A172 (cell line): ENCODE measurements at regions not wholly inside any gene's neighbourhood (a gene's known extent, or its start where the extent isn't known, plus 50 kb on each side); places are given as distances from the start of the nearest gene placed in this dataset.
"Not testable (repeated sequence)": the region's sequence is repeated elsewhere in the genome, so short reads cannot be mapped to it uniquely, and the experiment has no call there.

Source experiments
- DNase-seq: peaks from one replicate; pipeline ENCODE4 v3.0.0-alpha.2; 2015; ENCODE audit warnings: low spot score

DNA sequence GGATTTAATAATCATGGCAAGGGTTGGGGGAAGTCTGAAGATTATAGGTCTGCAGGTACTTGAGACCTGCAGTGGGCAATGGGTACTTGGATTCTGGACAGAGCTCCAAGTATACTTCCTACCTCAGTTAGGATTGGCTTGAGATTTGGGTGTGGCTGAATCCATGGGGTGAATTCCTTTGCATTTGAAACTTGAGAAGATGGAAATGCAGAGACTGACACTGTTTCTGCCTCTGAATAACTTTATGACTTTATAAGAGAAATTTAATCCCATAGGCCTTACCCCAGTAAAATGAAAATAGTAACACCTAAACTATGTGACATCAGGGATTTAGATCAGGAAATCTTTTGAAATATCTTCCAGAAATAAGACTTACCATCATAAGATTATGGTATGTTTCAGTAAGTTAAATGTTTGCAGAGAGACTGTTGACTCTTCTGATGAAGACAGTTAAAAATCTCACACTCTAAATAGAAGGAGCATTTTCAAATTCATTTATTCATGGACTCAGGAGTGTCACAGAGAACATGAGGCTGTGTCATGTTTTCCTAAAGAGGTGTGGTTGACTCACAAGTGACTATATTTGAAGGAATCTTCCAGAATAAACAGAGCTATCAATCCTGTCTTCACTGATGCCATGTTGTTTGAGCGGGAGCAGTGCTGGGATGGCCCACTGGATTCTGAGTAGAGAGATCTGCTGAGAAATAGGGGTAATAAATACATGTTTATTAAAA, 513.5 kb upstream of the NR3C2 start:
- no peak for DNase-seq

DNA sequence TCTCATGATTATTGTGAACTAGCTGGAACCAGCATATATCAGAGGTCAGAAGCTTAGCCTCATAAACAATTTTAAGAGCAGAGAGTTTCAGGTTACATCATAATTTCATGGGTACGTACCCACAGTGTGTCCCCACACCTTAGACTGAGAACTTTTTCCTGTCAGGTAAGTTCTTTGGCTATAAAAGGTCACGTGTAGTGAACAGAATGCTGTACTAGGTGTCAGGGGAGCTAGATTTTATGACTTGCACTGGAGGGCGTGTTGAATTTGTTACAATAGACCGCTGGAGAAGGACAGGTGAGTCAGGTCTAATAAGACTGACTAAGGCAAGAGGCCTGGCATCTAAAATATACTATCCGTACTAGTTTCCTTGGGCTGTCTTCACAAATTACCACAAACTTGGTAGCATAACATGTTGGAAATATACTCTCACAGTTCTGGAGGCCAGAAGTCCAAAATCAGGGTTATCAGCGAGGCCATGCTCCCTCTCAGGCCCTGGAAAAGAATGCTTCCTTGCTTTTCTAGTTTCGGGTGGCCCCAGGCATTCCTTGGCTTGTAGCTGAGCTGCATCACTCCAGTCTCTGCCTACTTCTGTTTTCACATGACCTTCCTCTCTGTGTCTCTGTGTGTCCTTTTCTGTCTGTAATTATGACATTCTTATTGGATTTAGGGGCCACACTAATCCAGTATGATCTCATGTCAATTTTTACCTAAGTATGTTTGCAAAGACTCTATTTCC, 512.0 kb upstream of the NR3C2 start:
- DNase-seq, result no peak

DNA sequence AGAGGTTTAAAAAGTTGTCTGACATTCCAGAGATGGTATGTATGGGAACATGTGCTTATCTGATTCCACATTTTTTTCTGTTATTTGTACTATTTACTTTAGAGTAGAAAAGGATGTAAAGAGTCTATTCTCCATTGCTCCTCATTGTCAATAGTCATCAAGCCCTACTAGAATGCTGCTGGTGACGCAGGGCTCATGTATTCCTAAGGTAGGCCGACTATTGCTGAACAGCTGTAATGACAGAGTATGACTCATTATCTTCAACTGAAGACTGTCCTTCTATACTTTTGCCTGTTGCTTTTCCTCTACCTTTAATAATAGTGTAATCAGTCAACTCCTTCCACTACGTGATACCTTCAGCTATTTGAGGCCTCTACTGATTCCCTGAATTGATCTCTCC, 509.1 kb upstream of the NR3C2 start:
- no peak for DNase-seq

DNA sequence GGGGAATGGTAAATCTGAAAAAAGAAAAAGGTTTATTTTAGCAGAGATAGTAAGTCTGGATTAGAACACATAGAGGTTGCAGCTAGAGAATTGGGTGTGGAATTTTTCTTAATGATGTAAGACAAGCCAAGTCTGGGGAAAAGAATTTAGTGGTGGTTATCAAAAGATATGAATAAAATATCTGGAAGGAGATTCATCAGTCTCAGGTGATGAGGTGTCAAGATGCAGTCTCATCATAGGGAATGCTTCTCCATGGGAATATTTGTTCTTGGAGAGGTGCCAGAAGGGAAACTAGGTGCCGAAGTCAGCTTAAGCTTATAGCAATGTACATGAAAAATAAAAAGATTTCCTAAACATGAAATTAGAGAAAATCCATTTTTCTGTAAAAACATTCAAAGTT, 504.1 kb upstream of the NR3C2 start:
- DNase-seq, result no peak

DNA sequence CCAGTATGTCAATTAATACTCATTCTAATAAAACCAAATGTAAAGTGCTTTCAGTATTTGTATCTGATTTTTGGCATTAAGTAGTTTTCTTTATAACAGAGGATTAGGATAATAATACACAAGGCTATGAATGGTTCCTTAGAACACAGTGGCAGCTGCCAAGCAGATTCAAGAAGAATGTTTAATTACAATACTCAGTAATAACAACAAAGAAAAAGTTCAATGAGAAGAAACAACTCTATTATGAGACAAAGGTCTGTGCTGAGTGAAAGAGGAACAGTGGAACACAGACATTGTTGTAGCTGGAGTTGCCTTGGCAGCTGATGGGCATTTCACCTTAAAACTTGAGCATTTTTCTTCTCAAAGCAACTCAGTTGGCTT, 502.6 kb upstream of the NR3C2 start:
- no peak for DNase-seq

DNA sequence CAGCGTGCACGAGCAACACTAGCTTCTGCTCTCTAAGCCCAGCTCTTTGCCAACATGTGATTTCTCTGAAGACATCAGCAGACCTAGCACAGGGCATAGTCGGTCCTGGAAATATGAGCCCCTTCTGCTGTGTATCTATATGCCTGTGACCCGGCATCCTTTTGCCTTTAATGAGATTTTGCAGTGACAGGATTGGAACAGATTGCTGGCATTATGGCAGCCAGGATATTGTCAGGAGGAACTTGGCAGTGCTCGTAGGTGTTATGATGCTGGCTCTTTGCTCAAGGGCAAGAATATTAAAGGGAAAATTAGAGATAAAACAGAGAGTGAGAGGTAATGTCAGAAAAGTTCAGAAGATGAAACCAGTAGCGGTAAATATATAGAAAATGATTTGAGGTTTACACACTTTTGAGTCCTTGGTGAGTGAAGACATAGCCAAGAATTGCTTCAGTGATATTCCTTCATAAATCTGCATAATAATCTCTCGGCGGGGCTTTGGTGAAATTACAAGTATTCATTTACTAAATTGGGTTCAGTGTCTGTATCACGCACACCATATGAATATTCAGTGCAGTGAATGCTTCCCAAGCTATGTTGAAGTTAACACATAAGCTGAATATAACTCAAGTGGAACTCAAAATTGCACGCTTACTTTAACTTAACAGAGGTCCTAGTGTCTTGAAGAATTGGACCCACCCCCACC, 502.1 kb upstream of the NR3C2 start:
- DNase-seq, result no peak

DNA sequence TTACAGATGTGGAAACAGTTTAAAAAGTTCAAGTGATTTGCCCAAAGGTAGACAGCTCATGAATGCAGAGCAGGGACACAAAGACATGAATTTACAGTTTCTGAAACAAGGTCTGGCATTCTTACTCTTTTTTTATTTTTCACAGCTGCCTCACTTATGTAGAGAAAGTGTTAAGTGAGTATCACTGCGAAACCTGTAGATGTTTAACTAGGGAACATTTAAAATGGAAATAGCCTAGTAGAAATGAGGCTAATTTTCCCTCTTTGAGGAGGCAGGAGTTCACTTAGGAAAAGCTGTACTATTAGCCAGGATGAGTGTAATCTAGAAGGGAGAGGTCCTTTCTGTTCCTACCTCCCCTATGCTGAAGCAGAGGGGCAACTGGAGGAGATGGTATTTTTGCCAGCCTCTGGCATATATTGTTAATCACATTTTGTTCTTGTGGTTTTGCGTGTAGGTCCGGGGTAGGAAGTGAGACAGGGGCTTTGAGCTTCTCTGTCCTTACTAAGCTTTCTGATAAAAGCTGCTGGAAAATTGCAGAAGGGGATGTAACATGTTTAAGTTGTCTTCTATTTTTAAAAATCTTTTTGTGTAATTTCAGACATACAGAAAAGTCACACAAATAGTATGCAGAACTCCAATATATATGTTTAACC, 492.8 kb upstream of the NR3C2 start:
- no peak for DNase-seq

DNA sequence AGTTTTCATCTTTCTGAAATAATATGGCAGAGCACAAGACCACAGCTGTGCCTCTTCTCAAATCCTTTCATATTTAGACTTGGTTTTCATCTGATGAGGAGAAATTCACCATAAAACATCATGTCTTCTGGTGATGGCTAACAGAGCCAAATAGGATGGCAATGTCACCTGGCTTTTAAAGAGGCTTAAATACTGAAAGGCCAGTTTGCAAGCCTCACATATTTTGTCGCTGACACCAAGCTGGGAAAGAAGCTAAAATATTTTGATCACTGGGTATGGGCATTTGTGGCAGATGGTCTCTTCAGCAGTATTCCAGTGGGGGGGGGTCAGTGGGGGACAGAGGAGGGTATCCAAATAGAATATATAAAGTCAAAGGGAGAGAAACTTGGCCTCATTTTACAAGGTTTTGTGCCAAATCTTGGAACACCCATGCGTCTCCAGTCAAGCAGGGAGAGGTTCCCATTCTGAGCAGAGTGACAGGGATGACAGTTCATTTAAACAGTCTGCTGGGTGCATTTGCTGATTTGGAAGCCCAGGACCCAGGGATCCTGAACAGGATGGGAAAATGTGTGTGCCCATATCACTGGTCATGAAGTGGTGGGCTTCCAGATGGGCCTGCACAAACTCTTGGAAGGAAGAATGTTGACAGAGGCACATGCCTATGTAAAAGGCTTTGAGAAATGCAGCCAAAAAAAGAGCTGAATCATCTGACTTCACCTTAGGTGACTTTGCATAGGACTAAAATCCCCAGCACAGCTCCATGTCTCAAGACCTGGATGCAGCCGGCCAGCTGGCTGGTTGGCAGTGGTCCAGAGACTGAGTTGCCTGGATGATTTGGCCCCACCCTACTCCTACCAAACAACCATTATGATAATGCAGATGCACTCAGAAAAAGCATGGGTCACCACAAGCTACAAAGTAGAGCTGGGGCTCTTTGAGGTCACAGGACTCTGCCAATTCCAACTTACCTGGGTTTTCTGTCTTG, 484.4 kb upstream of the NR3C2 start:
- DNase-seq, result peak; percentile 59

DNA sequence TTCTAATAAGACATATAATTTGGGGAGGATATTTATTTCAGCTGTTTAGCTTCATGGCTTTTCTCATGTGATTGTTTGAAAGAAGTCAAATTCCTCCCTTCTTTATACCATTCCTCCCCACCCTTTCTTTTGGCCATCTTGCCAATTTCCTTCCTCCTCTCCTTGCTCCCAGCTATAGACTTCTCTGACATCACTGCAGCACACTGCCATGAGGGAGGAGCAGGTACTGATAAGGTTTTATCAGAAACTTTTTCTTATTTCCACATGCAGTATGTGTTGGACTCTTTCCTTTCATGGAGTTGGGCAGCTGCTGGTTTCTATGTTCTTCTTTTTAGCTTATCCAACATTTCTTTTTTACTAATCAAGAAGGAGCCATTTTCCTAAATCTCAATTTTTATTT, 481.7 kb upstream of the NR3C2 start:
- DNase-seq, result no peak

DNA sequence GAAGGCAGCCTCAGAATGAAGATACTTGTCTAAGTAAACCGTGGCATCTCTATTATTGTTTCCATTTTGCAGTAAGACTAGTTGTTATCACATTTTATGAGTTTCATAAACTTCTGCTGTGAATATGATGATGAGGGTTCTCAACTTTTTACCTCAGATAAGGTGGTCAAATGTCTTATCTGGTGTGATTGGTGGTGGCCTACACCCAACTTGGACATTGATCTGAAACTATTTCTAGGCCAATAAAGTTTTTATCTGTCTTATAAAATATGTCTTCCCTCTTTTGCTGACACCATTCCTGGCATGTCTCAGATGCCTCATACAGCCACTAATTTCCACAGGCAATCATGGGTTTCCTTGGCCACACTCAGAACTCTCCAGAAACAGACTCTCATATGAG, 480.3 kb upstream of the NR3C2 start:
- no peak for DNase-seq

DNA sequence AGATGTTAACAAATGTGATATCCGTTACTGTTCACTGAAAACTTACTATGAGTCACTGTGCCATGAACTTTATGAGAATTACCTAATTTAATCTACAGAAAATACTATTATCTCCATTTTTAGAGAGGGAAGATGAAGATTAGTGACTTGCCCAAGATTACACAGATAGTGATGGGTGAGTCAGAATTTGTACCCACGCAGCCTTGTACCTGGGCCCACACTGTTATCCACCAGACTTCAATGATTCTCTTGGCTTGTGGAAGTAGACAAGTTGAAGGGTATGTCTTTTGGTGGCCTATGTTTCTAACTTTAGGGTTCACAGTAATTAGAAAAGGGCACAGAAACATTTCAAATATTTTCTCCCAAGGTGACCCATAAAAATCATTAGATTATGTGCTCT, 472.5 kb upstream of the NR3C2 start:
- DNase-seq, result no peak

DNA sequence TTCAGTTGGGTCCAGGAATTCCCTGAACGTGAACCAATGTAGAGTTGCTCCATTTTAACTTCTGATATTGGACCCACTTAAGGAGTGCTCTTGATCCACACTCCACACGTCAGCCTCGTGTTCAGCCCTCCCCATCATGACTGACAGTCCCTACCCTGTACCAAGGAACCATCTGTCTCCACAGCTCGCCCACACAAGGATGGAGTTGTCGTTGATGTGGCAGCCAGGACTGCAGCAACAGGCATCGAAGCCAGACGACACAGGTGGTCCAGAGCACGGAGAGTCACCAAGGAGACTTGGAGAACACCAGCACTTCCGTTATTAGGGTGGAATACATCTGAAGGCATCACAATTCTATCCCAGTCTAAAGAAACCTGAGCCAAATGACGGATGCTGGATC, 472.1 kb upstream of the NR3C2 start:
- DNase-seq, result no peak

DNA sequence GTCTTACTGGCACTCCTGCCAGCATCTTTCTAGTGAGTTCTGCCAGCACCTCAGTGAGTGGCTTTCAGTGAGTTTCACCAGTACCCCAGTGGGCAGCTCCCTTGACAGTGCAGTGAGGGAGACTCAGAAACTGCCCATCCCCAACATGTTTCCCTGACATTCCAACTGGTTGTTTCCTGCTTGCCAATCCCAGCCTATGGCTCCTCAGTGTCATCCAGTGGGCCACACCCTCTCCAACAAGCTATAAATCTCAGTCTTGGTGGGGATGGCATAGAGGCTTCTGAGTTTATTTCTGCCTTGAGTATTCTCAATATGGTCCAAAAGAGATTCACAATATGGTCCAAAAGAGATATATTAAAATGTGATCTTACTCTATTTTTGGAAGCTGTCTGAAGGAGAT, 461.2 kb upstream of the NR3C2 start:
- DNase-seq, result no peak

DNA sequence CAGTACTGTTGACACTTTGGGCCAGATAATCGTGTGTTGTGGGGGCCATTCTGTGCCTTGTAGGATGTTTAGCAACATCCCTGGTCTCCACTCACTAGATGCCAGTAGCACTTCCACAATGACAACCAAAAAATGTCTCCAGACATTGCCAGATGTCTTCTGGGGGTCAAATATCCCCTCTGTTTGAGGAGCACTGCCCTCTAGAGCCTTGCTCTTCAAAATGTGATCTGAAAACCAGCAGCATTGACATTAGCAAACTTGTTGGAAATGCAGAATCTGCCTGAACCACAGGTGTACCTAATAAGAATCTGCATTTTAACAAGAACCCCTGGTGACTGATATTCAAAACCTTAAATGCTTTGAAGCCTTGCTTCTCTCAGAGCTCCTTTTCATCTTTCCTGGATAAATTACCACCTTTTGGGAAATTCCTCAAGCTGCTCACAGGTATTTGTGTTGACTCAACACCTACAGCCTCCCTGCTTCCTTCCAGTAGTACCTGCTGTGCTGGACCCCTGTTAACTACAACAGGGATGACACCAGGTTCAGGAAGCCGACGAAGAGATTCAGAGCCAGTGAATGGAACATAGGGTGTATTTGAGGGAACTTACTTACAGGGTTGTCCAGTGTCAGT, 459.0 kb upstream of the NR3C2 start:
- no peak for DNase-seq

DNA sequence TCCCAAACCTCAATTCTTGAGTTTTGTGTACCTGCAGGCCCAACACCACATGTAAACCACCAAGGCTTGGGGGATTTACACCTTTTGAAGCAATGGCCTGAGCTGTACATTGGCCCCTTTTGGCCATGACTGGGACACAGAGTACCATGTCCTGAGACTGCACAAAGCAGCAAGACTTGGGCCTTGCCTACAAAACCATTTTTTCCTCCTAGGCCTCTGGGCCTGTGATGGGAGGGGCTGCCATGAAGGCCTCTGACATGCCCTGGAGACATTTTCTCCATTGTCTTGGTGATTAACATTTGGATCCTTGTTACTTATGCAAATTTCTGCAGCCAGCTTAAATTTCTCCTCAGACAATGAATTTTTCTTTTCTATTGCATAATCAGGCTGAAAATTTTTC, 455.9 kb upstream of the NR3C2 start:
- not testable (repeated sequence) for DNase-seq

DNA sequence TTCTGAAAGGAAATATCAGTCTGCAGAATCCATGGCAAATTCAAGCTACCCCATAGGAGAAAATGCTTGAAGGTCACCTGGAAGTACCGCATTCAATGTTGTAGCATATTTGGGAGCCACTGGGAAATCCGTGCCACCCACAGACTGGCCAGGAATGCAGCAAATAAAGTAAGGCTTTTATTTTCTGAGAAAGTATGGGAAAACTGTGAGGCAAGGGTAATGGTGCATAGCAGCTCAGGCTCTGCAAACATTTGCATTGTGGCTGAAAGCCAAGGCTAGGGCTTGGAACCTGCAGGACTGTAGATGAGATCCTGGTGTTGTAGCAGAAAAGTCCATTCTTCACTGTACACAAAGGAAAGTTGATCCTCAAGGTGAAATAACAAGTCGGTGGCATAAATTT, 450.9 kb upstream of the NR3C2 start:
- DNase-seq, result no peak

DNA sequence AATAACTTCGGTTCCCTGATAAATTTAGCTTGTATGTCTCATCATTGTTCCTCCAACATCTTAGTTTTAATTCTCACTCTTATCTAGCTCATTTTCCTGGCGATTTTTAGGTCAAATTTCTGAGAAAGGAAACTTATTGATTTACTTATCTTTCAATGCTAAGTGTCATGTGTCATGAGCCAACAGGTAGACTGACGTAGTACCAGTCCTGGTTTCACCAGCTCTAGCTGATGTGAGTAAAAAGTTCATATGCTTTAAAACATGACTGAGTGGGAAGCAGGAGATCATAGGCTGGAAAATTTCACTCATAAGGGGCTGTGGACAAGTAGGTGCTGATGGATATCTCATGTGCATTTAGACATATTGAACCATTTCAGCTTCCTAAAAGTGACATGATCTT, 441.7 kb upstream of the NR3C2 start:
- DNase-seq, result no peak

DNA sequence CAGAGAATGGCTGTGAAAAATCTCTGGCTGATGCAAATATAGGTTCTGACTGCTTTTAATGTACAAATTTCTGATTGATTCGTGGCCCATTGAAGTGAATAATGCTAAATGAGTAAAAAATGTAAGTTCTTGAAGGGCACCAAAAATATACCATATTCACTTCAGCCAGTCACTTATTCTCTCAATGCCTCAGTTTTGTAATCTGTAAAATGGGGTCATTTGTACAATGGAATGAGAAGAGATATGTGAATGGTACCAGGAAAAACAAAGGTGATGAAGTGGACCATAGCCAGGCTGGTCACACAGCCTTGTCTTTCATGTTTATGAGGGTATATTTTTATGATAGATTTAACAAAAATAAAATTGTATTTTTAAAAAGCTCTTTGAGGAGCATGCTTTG, 441.2 kb upstream of the NR3C2 start:
- no peak for DNase-seq

DNA sequence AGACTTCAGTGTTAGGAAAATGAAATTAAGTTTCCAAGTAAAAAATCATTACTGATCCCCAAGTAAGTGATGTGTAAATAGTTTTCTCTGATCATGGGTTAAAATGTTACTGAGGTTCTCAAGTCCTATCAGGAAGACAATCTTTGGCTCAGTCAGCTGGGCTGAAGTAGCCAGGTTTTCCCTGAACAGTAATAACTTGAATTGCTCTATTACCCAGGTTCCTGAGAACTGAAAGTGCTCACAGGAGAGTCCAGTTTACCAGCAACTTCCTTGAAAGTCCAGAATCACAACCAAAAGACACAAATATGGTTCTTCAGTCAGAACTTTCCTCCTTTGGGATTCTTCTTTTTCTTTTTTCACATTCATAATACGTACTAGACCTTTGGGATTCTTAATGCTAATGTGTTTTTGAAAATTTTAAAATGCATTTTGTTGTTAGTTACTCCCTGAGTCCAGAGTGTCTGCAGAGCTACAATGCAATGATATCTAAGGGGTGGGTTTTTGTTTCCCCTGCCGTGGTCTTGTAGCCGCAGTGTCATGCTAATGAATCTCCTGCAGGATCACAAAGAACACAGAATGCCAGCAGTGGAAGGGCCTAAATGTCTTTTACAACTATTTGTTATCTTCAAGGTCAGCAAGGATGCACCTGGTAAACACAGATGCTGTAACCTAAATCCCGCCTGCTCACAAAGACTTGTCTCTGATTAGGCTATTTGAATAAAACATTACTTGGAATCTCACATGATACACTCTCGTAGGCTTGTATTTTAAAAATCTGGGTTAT, 439.8 kb upstream of the NR3C2 start:
- no peak for DNase-seq

DNA sequence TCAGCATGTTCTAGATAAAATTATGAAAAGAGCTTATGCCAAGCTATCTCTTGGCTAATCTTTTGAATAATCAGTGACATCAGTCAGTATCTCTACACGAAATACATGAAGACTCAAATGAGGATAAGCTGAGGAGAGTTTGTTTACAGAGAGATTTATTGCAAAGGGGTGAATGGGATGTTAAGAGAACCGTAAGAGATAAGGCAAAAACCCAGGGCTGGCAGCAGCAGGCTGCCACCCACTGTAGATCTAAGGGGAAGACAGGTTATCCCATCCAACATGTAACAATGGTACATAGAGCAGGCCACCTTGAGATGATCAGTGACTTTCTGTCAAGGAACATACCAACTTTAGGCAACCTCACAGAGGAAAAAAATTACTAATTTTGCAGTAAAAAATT, 432.1 kb upstream of the NR3C2 start:
- peak; percentile 14 for DNase-seq
